Tongue (tissue), 1 donor: ENCODE measurements at regions not wholly inside any gene's neighbourhood (a gene's known extent, or its start where the extent isn't known, plus 50 kb on each side); places are given as distances from the start of the nearest gene placed in this dataset.
A peak's percentile ranks its signal among the peaks of the same experiment; 100 is the strongest.

ENCODE experiments used
- DNase-seq: peaks from one replicate; pipeline ENCODE4 v3.0.0-alpha.2; 2015

DNA sequence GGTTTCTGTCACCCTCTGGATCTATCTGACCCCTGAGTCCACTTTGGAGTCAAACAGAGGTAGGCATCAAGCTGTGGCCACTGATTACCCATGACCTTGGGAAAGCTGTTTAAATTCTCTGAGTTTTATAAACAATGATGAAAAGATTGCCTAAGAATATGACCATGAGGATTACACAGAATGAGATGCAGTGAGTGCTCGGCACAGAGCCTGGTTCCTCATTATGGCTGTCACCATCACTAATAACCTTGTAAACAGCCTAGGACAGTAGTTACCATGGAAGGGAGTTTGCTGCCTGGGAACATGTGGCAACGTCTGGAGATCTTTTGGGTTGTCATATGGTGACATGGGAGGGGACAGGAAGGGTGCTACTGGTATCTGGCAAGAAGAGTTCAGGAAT lies 248.3 kb upstream of the KAZN start:
- no peak for DNase-seq

DNA sequence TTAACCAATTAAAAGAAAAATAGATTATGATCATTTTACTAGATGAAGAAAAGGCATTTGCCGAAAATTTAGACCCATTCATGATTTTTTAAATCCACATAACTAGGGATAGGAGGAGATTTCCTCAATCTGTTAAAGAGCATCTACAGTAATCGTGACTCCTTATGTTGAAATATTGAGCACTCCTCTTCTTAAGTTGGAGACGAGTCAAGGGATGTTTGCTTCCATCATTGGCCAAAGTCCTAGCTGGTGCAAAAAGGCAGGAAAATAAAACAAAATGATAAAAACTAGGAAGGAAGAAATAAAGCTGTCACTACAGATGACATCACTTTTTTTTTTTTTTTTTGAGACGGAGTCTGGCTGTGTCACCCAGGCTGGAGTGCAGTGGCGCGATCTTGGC lies 245.6 kb upstream of the KAZN start:
- DNase-seq, result no peak

DNA sequence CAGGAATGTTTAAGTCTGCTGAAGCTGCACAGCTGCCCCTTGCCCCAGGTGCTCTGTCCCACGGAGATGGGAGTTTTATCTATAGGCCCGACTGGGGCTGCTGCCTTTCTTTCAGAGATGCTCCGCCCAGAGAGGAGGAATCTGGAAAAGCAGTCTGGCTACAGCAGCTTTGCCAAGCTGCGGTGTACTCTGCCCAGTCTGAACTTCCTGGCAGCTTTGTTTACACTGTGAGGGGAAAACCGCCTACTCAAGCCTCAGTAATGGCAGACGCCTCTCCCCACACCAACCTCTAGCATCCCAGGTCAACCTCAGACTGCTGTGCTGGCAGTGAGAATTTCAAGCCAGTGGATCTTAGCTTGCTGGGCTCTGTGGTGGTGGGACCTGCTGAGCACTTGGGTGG lies 237.5 kb upstream of the KAZN start:
- DNase-seq, result peak; percentile 45

DNA sequence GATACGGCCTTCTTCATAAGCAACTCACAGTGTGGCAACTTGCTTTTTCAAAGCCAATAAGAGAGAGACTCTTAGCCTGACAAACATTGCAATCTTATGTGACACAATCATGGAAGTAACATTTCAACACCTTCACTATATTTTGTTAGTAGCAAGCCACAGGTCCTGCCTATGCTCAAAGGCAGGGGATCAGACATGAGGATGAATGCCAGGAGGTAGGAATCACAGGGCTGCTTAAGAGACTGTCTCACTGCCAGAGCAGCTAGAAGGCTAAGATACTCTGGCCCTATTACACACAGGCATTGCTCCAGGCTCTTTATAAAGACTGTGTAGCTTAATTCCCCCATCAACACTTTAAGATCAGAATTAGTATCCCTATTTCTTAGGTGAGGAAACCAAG lies 236.2 kb upstream of the KAZN start:
- no peak for DNase-seq

DNA sequence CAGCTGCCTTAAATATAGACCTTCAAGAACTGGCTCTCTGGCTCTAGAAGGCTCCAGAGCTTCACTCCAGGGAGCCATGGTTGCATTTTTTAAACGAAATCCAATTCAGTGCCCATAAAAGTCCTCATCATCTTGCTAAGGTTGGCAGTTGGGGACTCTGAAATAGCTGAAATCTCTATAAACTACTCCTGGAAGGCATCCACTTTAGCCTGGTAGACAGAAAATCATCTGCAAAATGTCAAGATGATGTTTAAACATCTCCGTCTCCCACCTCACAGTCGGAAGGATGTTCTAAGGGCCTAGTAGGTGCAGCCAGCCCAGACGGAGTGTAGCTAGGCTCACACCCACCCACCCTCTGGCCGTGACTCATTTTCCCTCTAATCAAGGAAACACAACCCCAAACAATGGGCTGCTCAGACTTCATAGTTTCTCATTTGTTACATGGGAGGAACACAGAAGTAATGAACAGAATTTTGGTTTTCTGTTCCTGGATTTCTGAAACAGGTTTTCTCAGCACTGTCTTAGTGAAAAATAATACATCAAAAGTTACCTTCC lies 235.4 kb upstream of the KAZN start:
- no peak for DNase-seq

DNA sequence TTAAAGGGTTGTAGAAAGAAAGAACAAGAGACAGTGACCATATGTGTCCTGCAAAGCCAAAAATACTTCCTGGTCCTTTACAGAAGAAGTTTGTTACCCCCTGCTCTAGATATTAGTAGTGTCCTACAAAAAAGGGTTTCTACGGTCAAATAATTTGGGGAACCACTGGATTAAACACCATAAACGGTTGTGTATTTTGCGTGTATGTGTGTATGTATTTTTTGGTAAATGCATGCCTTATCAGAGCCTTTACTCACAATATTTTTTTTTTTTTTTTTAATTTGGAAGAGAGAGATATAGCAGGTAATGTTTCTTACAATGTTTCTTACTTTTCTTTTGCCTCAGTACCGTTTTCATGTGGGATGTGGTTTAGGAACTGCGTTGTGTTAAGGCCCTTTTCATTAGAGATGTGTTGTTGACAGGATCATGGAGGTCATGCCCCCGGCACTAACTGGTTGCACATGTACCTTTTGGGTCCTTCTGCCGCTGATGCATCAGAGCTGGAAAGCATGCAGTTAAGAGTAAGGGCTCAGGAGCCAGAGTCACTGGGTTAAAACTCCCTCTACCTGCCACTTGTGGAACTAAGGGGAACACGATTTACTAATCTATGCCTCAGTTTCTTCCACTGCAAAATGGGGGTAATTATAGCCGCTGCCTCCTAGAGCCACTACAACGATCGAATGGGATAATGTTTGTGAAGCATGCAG lies 234.6 kb upstream of the KAZN start:
- DNase-seq, result no peak

DNA sequence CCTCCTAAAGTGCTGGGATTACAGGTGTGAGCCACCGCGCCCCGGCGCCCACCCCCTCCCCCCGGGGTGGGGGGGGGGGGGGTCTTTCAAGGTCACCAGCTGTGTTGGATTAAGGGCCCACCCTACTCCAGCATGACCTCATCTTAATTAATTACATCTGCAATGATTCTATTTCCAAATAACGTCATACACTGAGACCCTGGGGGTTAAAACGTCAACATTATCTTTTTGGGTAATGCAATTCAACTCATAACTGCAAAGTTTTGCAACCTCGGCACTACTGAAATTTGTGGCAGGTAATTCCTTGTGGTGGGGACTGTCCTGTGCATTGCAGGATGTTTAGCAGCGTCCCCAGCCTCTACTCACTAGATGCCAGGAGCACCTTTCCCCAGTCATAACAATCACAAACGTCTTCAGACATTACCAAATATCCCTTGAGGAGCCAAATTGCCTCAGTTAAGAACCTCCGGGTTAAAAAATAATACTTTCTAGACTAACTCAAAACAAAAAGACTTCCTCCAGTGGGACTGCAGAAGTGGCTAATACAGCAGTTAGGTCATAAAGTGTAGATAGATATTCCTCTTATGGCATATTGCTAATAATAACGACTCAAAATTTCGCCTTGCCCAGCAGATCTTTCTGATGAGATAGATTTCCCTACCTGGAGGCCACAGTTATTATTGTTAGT lies 233.0 kb upstream of the KAZN start:
- peak; percentile 81 for DNase-seq

DNA sequence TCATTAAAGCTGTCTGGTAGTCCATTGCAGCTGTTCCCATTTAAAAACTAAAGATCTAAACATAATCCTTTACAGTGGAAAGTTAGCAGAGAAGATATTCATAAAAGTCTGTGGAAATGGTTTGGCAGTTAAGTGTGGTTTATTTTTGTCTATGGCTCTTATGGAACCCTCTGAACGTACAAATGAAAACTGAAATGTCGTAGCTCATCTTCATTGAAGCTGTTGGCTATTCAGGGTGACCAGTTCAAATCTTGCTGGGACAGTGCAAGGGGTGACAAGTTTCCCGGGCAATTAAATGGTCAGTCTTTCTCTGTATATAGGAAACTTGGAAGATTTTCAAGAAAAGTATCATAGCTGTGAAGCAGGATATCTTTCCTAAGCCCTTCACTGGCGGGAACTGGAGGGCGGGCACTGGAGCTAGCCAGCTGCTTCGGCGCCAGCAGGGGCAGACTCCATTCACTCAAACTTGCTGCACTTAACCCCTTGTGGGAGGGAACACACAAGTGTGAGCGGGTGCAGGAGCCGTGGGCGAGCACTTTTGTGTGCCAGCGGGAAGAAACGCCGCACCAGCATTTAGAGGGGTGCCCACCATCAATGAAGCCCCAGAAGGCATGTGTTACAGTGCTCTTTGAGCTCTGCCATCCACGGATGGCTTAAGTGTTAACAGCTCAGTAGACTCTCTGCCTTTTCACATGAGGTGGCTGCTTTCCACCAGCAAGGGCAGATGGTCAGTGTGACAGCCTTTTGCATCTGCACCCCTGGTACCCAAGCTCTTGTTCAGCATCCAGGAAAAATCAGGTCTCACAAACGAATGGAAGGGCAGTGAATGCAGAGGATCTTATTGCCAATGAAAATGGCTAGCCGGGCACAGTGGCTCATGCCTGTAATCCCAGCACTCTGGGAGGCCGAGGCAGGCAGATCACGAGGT lies 232.1 kb upstream of the KAZN start:
- peak; percentile 94 for DNase-seq

DNA sequence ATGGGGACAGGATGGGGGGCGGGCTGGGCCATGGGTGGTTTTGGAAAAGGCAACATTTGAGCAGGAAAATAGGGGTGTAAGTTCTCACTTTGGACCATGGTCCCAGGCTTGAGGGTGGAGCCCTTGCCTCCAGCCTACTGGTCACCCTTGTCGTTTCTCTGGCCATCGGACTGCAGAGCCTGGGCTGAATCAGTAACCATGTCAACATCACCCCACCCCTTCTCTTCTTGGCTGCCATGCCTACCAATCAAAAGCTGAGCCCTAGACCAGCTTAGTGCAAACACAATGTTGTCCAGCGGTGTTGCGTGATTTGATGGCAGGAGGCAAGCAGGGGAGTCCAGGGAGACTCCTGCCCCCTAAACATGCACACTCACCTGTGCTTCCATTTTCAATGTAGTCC lies 231.0 kb upstream of the KAZN start:
- DNase-seq, result no peak

DNA sequence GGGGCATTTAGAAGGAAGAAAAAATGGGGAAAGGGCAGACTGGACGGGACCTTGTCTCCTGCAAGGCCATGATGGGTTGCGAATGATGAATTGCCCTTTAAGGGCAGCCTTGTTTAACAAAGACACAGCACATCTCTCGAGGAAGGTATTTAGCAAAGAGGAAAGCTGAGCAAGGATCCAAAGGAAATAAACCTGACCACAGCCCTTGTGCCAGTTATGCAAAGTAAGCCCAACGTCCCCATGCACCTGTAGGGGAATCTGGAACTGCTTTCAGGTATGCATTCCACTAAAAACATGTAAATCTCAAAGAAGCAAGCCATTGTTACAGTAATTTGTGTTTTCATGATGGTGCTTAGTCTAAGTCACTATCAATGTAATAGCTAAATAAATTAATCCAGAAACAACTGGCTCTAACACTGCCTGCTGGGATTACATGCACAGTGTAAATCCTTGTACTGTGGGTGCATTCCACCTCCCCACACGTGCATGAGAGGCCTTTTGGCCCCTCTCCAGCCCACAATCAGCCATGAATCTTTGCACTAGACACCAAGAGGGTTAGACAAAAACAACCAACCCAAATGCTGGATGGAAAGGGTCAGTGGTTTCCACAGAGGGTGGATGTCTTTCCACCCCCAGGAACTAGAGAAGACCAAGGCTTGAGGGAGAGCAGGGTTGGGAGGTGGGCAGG lies 228.8 kb upstream of the KAZN start:
- peak; percentile 28 for DNase-seq

DNA sequence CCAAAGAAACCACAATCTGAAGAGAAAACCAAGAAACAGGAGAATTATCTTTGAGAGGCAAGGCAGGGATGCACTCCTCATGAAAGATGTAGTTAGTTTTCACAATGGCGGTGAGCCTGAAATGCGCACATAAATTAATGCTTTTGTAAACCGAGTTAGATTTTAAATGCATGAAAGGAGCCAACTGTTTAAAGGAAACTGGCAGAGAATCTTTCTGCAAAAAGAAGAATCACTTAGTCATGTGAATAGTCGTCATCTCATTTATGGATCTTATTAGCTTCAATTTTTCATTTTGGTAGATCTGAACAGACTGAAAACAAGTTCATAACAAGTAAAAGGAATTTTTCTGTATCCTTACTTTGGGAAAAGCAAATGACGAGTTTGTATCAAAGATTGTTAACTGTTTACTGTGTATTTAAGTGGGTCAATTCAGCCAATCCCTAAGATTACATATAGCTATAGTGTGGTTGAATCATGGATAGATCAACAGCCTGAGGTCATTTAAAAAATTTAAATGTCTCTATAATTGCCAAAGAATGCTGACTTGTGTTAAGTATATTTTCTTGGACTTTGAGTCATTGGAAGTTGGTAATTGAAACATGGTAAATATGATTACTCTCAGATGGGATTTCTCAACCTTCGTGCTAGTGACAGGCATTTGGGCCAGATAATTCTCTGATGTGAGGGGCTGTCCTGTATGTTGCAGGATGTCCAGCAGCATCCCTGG lies 226.6 kb upstream of the KAZN start:
- DNase-seq, result no peak

DNA sequence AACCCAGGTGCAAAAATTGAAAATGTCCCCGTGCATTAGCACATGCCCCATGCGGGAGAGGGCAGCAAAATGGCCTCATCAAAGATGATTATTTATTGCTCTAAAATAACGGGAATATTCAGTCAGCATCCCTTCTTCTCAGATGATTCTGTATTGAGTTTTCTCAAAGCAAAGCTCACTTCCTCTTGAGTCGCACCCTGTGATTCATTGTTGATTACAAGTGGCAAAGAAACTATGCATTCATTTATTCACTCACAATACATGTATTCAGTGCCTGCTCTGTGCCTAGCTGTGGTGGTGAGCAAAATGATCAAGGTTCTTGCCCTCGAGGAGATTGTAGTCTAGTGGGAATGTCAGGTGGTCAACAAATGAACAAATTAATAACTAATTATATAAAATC lies 226.0 kb upstream of the KAZN start:
- DNase-seq, result no peak

DNA sequence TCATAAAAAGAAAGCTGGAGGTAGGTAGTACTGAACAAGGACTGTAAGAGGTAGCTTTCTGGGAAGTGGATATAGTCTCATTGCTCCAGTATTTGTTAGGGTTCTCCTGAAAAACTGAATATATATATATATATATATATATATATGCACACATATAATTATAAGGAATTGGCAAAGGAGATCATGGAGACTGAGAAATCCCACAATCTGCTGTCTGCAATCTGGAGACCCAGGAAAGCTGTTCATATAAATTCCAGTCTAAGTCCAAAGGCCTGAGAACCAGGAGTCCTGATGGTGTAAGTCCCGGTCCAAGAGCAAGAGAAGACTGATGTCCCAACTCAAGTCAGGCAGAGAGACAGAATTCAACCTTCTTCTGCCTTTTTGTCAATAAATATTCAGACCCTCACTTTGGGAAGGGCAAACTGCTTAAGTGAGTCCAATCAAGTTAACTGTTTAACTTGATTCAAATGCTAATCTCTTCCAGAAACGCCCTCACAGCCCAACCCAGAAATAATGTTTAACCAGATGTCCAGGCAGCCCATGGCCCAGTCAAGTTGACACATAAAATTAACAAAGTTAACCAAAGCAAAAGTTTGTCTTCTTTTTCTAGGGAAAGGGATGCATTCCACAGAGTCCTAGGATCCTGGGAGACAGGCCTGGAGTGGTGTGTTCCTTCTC lies 225.3 kb upstream of the KAZN start:
- DNase-seq, result no peak

DNA sequence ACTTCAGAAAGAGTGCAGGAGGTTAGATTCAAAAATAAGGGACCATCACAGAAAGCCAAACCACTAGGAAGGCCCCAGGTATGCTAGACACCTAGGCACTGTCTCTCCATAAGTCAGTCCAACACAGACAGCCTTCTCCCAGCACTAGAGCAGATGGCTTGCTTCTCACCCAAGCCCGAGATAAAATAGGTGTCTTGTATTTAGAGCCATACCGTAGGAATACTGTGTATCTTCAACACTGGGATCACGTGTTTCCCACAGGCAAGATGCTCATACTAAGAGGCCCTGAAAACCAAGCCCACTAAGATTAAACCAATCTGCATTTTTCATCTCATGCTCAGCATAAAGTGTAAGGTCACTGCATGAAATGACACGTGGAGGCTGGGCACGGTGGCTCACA lies 223.3 kb upstream of the KAZN start:
- no peak for DNase-seq

DNA sequence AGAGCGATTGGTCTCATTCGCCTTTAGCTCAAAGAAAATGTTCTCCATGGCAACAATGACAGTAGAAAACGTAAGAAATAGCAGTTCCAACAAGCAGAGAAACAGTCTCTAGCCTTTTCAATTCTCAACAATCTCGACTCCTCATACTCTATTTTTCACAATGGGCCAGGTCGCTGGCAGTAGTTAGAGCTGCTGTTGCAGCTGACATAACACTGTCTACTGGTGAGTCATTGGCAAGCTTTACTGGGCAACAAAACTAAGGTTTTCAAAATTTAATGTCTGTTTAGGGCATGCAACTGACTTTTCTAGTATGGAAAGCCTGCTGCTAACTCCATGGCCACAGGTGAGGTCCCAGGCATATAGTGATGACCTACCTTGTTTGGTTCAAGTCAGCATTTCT lies 221.1 kb upstream of the KAZN start:
- DNase-seq, result no peak

DNA sequence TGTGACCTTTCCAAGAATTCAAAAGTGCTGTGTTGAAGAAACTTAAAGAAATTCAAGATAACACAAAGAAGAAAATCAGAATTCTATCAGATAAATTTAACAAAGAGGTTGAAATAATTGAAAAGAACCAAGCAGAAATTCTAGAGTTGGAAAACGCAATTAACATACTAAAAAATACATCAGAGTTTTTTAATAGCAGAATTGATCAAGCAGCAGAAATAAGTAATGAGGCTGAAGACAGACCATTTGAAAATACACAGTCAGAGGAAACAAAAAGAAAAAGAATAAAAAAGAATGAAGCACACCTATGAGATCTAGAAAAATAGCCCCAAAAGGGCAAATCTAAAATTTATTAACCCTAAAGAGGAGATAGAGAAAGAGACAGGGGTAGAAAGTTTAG lies 218.1 kb upstream of the KAZN start:
- no peak for DNase-seq

DNA sequence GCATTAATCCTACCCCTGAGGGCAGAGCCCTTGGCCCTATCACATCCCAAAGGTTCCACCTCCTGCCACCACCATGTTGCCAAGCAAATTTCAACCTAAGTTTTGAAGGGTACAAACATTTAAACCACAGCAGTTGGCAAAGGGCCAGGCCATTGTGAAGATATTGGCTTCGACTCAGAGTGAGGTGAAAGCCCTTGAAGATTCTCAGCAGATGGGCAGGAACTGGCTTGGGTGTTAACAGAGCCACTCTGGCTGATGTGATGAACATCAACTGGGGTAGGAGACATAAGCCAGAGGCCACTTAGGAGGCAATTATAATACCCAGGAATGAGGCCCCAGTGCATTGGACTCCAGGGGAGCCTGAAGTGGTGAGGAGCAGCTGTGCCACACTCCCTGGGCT lies 207.7 kb upstream of the KAZN start:
- DNase-seq, result peak; percentile 52

DNA sequence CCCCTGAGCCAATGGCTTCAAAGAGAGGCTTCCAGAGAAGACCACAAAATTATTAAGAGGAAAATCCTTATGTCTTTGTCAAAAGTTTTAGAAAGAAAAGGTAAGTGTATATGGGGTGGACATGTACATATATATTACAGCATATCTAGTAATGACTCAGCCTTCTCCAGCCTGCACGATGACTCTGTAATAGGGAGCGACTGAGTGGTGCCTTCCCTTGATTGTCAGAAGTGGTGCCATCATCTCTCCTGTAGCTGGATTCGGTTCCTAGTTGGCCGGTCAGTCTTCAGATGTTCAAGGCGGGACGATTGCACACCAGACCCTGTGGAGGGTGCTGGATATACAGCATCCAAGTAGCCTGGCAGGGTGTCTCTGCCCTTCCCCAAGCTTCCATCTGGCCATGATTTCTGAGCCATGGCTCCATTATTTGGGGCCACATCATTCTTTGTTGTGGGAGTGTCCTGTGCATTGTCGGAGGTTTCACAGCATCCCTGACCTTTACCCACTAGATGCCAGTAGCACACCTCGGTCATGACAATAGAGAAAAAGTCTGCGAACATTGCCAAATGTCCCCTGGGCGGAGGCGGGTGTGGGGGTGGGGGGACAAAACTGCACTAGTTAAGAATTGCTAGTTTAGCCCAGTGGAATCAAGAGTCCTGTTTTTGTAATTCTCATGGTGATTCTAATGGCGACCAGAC lies 206.2 kb upstream of the KAZN start:
- no peak for DNase-seq

DNA sequence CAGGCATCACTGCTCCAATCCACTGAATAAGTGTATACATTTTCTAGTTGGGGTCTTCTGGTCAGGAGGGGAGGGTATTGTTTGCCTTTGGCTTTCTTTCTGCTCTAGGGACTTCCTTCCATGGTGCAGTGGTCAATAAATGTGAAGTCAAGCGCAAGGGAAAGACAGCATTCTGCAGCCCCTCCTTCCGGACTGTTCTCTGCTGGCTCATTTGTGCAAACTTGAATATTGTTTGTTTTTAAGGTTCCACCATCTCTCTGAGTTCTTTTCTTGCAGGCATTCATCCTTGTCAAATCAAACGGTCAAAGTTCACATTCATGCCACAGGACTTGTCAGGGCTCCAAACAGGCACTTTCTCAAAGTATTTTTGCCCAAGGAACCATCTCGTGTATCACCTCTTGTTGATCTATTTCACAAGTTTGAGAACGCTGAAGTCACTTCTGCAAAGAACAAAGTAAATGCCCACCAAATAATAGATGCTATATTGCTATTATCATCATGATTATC lies 205.6 kb upstream of the KAZN start:
- DNase-seq, result no peak

DNA sequence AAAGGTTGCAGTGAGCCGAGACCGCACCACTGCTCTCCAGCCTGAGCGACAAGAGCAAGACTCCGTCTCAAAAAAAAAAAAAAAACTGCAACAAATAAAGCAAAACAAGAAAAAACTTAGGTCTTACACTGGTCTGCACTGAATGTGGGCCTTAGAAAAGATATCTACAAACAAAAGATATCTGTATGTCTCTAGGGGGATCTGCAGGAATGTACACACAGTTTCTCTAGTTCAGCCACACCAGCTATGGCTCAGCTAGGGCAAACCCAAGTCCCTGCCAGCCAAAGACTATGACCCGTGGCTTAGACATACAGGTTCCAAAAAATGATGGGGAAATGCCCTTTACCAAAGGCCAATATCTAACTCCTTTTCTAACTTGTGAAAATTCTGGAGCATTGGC lies 202.4 kb upstream of the KAZN start:
- DNase-seq, result no peak
